ENCODE measurements at regions not wholly inside any gene's neighbourhood (a gene's known extent, or its start where the extent isn't known, plus 50 kb on each side); places are given as distances from the start of the nearest gene placed in this dataset.
"Not testable (repeated sequence)": the region's sequence is repeated elsewhere in the genome, so short reads cannot be mapped to it uniquely, and the experiment has no call there.

DNA sequence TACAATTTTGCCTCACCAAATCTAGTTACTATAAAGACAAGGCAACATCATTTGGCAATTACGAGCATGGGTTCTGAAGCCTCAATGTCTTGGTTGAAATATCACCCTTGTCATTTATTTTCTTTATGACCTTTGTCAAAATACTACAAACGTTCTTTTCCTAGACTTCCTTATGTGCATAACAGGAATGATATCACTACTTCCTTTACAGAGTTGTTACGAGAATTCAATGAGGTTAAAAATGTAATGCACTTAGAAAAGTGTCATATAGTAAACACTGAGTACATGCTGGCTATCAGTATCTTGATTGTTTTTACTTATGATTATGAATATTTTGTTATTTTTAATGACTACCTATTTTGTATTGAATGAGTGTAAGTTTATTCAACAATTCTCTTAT is 640.9 kb upstream of the CCNG1 start:
- DNase-seq (ENCODE audit: low read depth): no peak

DNA sequence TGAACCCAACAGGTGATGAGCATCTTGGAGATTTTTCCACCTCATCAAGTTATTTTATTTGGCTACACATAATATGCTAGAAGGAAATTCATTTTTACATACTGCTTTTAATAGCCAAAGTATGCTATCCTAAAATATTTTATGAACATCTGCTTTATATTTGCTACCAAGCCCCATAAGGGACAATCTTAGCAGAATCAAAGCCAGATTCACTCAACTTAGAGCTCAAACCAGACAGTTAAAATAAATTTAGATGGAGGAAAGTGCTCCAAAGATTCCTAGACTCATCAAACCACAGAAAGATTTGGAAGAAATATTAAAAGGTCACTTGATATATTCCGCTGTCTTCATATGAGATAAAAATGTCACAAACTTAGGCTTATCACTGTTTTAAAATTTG is 637.1 kb upstream of the CCNG1 start:
- DNase-seq (ENCODE audit: low read depth): no peak

DNA sequence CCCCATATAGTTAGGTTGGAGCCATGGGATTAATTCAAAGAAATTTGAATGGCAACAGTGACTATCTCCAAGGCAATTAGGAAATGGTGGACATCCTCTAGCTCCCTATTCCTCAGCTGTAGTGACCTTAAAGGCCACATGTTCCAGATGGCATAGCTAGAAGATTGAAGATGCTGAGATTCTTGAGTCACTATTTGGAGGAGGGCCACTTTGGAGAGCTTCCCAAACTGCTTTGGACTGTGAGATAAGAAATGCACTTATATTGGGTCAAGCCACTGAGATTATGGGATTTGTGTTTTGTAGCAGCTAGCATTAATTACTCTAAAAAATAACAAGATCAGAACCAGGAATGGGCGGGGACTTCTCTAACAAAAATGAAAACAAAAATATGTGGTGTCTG is 636.2 kb upstream of the CCNG1 start:
- no peak for DNase-seq (ENCODE audit: low read depth)

DNA sequence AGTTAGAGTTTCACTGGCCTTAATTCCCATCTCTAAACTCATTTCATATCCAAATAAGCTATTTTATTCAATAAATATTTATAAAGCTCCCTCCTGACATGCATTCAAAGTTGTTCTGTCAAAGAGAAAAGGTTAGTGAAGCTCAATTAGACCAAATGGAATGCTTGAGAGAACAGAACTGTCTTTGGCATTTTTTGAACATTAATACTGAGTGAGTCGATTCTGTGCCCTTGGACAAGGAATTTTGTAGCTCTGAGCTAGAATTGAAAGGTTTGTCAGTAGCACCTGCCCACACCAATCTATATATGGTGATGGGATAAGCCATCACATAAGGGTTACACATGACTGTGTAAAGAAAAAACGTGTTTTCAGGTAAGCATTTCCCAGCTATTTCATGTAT is 631.2 kb upstream of the CCNG1 start:
- DNase-seq (ENCODE audit: low read depth): no peak

DNA sequence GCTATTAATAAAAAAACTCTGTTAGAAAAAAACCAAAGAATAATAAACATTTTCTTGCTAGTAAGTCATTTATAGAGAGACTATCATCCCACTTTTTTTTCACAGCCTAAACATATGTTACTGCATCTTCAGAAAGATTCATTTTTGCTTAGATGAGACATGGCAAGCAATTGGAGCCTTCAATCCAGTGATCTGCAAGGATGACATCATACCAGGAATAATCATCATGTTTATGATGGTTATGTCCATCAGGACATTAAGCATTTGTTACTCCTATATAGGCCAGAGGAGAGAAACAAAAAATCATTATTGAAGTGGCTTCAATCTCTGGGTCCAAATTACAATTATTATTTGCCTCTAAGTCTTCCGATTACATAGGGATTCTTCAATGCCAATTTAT is 626.3 kb upstream of the CCNG1 start:
- no peak for DNase-seq (ENCODE audit: low read depth)

DNA sequence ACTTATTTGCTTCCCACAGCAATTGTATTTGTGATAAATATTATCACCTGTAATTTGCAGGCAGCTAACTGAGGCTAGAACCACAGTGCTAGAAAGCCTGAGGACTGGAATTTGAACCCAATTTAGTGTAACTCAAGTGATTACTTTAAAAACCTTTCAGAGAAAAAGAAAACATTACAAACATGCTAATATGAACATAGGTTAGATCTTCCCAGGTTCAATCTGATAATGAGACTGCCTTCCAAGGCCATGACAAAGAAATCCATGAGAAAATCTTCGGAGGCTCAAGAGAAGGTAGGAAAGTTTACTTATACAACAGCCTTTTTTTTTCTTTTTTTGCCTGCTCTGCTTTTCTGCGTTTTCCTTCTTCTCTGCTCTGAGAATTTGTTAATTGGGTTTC is 620.6 kb upstream of the CCNG1 start:
- DNase-seq (ENCODE audit: low read depth): no peak

DNA sequence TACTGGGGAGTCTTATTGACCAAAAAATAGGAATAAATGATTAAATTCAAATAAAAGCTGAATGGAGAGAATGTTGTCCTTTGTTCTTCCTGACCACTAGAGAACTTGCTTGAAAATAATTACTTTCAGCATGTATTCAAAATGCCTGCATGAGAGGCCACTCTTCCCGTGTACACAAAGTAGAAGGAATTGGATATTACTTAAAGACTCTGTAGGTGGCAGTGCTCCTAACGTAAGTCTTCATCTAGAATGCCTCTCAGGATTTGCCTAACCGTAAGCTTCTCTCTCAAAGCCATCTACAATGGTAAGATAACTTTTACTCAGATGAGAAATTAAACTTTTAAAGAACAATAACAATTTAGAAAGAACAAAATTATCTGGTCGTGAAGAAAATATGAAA is 620.0 kb upstream of the CCNG1 start:
- no peak for DNase-seq (ENCODE audit: low read depth)

DNA sequence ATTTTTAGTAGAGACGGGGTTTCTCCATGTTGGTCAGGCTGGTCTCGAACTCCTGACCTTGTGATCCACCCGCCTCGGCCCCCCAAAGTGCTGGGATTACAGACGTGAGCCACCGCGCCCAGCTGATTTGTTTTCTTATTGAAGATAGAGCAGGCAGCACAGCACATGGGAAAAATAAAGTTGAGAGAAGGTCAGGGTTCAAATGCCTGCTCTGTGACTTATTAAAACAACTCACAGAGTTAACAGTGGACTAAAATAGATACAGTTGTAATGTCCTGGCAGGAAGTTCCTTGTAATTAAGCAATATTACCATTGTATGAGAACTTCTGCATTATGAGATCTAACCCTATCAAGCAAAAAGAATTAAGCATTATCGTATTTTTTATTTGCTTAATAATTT is 615.7 kb upstream of the CCNG1 start:
- not testable (repeated sequence) for DNase-seq (ENCODE audit: low read depth)

DNA sequence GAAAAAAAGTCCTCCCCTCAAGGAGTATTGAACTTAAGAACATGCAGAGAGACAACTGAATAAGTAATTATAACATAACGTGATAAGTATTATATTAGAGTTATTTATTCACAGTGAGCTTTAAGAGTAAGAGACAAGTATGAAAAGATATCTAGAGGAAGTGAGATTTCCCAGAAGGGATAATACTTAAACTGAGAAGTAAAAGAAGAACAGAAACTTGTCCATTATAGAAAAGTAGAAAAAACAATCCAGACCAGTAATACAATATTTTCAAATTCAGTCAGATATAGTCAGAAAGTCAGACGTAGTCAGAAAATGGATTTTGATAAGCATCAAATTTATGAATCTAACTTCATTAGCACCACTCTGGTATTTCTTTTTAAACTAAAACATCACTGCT is 613.0 kb upstream of the CCNG1 start:
- no peak for DNase-seq (ENCODE audit: low read depth)

DNA sequence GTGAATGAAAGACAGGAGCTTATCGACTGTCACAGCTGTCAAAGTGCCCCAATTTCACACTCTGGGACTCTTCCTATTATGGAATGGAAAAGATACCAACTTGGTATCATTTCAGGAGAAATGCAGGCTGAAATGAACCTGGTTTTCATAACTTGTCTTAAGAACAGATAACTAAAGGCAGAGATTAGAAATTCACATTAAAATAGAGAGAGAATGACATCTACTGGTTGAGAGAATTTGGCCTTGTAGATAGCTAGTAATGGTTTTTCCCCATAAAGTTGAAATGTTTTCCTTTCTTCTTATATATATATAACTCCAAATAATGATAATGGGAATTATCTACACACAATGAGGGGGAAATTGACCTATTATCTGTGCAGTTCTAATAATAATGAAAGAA is 600.2 kb upstream of the CCNG1 start:
- DNase-seq (ENCODE audit: low read depth): no peak

DNA sequence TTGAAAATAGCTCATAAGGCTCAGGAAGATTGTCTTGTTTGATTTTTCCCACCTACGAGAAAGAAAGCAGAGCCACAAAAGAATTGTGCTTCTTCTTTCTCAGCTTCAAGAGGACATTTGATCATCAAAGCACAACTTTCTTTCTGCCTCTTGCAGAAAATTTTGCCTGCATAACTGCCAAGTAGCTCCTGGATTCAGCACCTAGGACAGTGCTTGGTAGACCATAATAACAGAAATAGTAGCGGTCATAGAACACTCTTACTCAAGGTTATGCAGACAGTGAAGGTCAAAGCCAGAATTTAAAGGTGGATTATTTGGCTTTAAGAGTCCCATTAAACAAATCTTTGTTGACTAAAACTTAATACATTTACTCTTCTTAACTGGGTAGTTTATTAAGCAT is 594.7 kb upstream of the CCNG1 start:
- DNase-seq (ENCODE audit: low read depth): no peak

DNA sequence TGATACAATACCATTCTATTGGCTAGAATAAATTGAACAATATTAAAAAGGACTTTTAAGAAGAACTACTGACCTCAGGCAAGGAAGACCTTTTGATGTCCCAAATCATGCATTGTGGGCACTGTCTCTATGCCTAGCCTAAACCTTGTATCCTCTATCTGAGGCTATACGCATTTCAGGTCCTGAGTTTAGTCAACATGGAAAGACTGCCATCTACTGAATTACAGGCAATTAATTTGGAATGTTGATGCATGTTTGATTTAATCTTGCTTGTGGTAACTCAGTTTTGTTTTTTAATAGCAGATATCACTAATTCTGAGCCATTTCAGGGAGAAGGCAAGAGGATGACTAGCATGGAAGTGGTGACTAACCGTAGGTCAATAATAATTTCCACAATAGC is 585.3 kb upstream of the CCNG1 start:
- DNase-seq (ENCODE audit: low read depth): no peak

DNA sequence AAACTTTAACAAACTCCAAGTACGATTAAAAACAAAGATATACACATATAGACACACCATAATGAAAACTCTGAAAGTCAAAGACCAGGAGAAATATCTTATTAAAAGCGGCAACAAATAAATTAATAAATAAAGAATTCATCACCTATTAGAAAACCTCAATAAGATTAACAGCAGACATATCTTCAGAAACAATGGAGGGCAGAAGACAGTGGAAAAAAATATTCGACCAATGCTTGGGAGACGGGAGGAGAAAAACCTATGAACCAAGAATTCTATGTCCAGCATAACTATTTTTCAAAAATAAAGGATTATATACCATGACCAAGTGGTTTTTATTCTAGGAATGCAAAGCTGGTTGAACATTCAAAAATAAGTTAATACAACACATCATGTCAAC is 578.6 kb upstream of the CCNG1 start:
- DNase-seq (ENCODE audit: low read depth): no peak

DNA sequence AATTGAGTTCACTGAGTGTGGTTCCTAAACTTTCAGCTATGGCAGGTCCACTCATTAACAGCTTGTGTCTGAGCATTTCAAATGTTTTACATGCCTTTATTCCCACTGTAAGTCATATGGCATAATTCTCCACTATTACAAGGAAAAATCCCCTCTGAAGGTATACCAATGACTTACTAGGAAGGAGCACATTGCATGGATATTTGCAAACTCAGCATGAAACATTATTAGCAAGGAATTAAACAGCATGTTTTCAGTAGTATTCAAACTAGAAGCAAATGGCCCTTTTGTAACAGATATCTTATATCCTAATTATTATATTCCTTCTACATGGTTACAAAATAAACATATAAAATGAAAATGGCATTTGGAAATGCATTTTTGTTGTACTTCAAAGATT is 566.4 kb upstream of the CCNG1 start:
- DNase-seq (ENCODE audit: low read depth): no peak

DNA sequence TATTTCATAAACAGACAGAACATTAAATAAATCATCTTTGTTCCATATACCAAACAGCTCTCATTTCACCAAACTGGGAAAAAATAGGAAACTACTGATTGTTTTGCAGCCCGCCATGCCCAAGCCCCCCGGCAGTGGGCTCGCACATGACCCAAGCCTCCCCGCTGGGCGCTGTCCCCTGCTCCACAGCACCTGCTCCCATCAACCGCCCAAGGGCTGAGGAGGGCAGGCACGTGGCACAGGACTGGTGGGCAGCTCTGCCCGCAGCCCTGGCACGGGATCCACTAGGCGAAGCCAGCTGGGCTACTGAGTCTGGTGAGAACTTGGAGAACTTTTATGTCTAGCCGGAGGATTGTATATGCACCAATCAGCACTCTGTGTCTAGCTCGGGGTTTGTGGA is 554.8 kb upstream of the CCNG1 start:
- no peak for DNase-seq (ENCODE audit: low read depth)

DNA sequence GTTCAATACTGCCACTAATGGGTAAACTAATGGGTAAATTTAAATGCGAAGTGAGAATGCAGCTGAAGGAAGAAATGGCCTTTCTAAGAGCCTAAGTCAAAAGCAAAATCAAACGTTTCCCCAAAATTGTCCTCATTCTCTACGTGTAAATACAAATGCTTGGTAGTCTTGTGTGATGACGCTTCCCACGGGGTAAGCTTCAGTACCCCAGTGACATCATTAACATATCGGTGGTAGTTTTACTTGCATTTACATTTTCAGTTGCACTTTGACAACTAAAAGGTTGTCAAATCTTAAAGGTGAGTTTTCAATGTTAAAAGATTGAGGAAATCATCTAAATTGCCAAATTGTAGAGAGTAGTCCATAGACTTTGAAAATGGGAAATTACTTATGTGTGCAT is 550.7 kb upstream of the CCNG1 start:
- no peak for DNase-seq (ENCODE audit: low read depth)

DNA sequence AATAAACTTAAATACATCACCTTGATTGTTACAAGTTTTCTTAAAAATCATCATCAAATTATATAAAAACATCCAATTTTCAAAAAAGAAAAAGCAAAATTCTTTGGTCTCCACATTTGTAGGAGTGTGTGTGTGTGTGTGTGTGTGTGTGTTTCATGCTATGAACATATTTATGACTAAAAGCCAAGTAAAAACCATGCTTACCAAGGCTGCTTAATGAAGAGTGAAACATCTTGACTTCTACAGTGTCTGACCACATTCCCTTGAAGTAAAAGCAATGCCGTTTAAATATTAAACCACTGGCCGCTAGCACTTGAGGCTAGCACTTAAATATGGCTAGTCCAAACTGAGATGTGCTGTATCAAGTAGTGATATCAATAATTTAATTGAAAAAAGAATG is 549.1 kb upstream of the CCNG1 start:
- DNase-seq (ENCODE audit: low read depth): no peak

DNA sequence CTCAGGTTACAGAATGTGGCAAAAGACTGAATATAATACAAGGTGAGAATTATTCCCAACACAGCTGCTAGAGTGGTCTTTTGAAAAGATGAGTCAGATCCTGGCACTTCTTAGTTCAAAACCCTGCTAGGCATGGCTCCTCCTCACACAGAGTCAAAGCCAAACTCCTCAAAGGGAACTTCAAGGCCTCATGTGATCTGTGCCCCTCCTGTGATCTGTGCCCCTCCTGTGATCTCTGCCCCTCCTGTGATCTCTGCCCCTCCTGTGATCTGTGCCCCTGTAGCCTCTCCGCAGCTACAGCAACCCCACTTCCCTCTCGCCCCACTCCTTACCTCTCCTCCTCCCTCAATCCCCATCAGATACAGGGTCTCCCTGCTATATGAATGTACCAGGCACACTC is 525.5 kb upstream of the CCNG1 start:
- no peak for DNase-seq (ENCODE audit: low read depth)

DNA sequence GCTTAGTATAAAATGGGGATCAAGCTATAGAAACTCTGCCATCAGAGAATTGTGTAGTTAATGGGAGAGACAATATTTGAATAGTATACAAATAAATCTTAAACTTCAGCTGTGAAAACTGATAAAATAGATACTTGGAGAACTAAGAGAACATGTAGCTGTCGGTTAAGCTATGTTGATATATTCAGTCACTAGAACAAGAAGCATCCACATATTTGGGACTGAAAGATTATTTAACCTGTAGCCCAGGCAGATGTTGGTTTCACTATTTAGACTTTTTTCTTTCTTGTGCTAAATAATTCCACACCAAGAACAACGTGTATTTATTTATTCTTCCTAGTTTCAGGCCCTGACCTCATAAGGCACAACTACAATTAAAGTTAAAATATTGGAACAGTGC is 521.0 kb upstream of the CCNG1 start:
- DNase-seq (ENCODE audit: low read depth): no peak

DNA sequence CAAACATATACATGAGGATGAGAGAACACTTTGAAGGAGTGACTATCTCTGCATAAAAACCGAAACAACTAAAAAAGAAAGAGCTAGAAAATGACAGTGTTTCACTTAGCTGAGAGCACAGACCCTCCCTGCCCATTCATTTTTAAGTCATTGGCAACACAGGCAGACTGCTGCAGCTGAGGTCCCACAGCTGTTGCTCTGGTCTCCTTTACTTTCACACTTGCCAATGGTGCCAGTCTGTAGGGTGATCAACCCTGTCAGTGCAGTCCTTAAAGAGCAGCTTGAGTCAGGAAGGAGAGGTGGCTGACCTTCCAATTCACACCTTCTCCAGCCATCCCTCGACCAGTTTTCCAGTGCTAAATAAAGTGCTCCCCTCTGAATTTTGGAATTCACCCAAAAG is 508.3 kb upstream of the CCNG1 start:
- no peak for DNase-seq (ENCODE audit: low read depth)

DNA sequence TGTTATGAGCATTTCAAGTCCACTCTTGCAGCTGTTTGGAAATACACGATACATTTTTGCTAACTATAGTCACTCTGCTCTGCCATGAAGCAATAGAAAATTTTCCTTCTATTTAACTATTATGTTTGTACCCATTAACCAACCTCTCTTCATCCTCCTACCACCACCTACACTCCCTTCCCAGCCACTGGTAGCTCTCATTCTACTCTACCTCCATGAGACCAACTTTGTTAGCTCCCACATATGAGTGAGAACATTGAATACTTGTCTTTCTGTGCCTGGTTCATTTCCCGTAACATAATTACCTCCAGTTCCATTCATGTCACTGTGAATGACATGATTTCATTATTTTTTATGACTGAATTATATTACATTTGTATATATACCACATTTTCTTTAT is 505.9 kb upstream of the CCNG1 start:
- DNase-seq (ENCODE audit: low read depth): no peak

DNA sequence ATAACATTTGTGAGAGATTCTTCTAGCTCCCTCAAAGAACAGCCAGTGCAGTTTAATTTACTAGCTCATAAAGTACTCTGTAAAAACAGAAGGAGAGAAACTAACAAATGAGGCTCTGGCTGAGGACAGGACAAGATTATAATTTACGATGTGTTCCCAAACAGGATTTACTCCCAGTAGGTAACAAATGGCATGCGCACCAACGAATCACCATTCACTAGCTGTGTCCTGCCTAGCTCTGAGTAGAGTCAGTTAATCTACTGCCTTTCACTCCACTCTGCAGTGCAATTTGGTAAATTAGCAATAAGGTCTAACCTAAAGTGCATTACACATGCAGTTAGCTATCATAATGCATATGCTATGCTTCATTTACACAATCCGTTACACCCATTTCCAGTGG is 497.4 kb upstream of the CCNG1 start:
- no peak for DNase-seq (ENCODE audit: low read depth)

DNA sequence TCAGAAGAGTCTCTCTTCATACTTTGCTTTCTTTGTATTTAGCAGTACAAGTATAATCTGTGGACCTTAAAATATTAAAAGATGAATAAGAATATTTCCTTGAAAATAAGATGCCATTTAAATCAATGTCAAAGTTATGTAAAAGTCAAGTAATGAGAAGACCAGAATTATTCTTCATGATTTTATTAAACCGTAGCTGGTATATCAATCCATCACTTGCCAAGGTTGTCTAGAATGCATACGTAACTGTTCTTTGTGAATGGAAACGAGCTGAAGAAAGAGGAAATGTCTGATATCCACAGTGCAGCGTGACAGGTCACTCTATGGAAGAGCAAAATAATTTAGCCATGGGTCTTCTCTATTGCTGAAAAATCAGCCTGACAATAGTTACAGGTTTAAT is 488.7 kb upstream of the CCNG1 start:
- no peak for DNase-seq (ENCODE audit: low read depth)

DNA sequence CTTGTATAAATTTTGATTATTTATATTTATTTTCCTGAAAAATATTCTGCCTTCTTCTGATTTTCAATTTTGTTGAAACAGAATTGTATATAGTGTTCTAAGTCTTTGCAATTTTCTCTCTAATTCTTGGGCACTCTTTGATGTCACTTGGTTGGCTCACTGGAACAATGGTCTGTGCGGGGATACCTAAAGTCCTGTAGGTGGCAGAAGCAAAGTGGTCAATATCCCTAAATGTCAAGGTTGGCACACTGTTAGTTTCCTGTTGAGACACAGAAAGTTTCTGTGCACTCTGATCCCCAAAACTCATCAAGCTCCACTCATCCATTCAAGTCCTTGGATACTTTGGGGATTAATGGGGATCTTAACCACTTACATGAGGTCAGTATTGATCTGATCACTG is 480.8 kb upstream of the CCNG1 start:
- DNase-seq (ENCODE audit: low read depth): no peak

DNA sequence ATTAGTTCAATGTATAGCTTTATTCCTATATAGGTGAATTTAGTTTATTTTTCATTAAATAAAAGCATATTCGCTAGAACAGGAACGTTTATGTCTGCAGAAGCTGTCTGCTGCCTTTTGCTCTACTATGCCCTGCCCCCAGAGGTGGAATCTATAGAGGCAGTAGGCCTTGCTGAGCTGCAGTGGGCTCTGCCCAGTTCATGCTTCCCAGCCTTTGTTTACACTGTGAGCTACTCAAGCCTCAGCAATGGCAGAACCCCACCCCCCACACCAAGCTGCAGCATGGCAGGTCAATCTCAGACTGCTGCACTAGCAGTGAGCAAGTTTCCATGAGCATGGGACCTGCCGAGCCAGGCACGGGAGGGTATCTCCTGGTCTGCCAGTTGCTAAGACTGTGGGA is 473.3 kb upstream of the CCNG1 start:
- not testable (repeated sequence) for DNase-seq (ENCODE audit: low read depth)

DNA sequence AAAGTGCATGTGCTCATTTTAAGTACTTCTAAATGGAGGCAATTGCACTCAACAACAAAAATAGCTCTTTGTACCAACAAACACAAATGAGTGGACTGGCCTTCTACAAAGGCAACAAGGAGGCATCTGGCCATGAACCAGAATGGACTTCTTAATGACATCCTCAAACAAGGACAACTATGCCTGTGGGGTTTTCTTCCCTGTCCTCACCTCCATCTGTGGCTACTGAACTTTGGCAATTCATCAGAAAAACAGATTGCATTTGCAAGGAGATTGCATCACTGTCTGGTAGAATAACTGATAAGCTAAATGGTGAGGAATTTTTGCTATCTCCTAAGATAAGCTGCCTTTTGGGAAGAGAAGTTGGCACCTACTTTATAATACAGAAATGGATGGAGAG is 447.3 kb upstream of the CCNG1 start:
- DNase-seq (ENCODE audit: low read depth): no peak

All from stimulated activated CD8-positive, alpha-beta memory T cell treated with anti-CD3 and anti-CD28 coated beads, Interleukin-4, amount 100 ng/mL, for 24 hours (primary cell).